ENCODE measurements at regions not wholly inside any gene's neighbourhood (a gene's known extent, or its start where the extent isn't known, plus 50 kb on each side); places are given as distances from the start of the nearest gene placed in this dataset.

DNA sequence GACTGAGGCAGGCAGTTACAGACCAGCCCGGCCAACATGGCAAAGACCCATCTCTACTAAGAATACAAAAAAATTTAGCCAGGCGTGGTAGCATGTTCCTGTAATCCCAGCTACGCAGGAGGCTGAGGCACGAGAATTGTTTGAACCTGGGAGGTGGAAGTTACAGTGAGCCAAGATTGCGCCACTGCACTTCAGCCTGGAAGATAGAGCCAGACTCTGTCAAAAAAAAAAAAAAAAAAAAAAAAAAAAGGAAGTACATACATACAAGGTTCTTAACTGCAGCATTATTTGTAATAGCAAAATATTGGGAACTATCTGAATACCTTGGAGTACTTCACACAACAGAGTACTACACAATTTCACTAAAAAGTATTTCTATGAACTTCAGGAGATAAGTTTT, 183.5 kb upstream of the OLIG3 start:
- no peak for ATAC-seq
- TF ChIP-seq ZFP30 (CRISPR knock-in tag; IDR thresholded peaks at IDR 0.05) (no peak), ZNF70 (CRISPR knock-in tag; IDR thresholded peaks at IDR 0.05) (no peak), BACH2 (CRISPR knock-in tag; IDR thresholded peaks at IDR 0.05; ENCODE audit: borderline replicate concordance) (no peak)
- TF ChIP-seq, protein P1, sequence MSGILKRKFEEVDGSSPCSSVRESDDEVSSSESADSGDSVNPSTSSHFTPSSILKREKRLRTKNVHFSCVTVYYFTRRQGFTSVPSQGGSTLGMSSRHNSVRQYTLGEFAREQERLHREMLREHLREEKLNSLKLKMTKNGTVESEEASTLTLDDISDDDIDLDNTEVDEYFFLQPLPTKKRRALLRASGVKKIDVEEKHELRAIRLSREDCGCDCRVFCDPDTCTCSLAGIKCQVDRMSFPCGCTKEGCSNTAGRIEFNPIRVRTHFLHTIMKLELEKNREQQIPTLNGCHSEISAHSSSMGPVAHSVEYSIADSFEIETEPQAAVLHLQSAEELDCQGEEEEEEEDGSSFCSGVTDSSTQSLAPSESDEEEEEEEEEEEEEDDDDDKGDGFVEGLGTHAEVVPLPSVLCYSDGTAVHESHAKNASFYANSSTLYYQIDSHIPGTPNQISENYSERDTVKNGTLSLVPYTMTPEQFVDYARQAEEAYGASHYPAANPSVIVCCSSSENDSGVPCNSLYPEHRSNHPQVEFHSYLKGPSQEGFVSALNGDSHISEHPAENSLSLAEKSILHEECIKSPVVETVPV (CRISPR knock-in tag; IDR thresholded peaks at IDR 0.05) = no peak

DNA sequence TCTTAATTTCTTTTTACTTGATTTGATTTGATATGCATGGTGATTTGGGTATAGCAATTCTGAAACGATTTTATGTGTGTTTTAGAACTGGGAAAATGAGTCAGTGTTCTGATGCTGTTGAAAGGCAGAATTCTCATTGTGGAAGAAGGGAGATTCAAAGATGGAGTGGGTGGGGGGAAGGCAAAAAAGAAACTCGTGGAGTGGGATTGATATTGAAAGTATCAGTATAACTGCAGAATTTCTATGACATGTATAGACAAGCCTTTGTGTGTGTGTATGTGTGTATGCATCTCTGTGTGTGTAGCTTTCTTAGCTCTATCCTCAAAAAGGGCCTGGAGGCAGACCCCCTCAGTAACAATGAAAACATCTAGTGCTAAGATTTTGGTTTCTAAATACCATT, 184.3 kb upstream of the OLIG3 start:
- no peak for TF ChIP-seq ZNF8 (CRISPR knock-in tag; IDR thresholded peaks at IDR 0.05)
- no peak for TF ChIP-seq ARNTL (CRISPR knock-in tag; IDR thresholded peaks at IDR 0.05; ENCODE audit: borderline replicate concordance, low read depth)
- TF ChIP-seq PPARA (CRISPR knock-in tag; IDR thresholded peaks at IDR 0.05; ENCODE audit: borderline replicate concordance) = no peak
- TF ChIP-seq, protein P2, sequence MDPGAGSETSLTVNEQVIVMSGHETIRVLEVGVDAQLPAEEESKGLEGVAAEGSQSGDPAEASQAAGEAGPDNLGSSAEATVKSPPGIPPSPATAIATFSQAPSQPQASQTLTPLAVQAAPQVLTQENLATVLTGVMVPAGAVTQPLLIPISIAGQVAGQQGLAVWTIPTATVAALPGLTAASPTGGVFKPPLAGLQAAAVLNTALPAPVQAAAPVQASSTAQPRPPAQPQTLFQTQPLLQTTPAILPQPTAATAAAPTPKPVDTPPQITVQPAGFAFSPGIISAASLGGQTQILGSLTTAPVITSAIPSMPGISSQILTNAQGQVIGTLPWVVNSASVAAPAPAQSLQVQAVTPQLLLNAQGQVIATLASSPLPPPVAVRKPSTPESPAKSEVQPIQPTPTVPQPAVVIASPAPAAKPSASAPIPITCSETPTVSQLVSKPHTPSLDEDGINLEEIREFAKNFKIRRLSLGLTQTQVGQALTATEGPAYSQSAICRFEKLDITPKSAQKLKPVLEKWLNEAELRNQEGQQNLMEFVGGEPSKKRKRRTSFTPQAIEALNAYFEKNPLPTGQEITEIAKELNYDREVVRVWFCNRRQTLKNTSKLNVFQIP (CRISPR knock-in tag; IDR thresholded peaks at IDR 0.05; ENCODE audit: borderline replicate concordance, low read depth) = no peak
- TF ChIP-seq, protein P1 (CRISPR knock-in tag; IDR thresholded peaks at IDR 0.05) = no peak
- TF ChIP-seq TCF4 (CRISPR knock-in tag; IDR thresholded peaks at IDR 0.05; ENCODE audit: borderline replicate concordance) = no peak
- TF ChIP-seq OSR1 (CRISPR knock-in tag; IDR thresholded peaks at IDR 0.05) = no peak
- TF ChIP-seq, protein P3, sequence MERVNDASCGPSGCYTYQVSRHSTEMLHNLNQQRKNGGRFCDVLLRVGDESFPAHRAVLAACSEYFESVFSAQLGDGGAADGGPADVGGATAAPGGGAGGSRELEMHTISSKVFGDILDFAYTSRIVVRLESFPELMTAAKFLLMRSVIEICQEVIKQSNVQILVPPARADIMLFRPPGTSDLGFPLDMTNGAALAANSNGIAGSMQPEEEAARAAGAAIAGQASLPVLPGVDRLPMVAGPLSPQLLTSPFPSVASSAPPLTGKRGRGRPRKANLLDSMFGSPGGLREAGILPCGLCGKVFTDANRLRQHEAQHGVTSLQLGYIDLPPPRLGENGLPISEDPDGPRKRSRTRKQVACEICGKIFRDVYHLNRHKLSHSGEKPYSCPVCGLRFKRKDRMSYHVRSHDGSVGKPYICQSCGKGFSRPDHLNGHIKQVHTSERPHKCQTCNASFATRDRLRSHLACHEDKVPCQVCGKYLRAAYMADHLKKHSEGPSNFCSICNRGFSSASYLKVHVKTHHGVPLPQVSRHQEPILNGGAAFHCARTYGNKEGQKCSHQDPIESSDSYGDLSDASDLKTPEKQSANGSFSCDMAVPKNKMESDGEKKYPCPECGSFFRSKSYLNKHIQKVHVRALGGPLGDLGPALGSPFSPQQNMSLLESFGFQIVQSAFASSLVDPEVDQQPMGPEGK (CRISPR knock-in tag; IDR thresholded peaks at IDR 0.05; ENCODE audit: borderline replicate concordance) = no peak
- no peak for TF ChIP-seq GLIS3 (CRISPR knock-in tag; IDR thresholded peaks at IDR 0.05)
- no peak for TF ChIP-seq TOX (CRISPR knock-in tag; IDR thresholded peaks at IDR 0.05; ENCODE audit: borderline replicate concordance)
- no peak for TF ChIP-seq CSDC2 (CRISPR knock-in tag; IDR thresholded peaks at IDR 0.05)
- TF ChIP-seq ZC3H10 (CRISPR knock-in tag; IDR thresholded peaks at IDR 0.05) = no peak
- TF ChIP-seq ISL1 (CRISPR knock-in tag; IDR thresholded peaks at IDR 0.05) = no peak
- TF ChIP-seq ZNF70 (CRISPR knock-in tag; IDR thresholded peaks at IDR 0.05) = no peak
- TF ChIP-seq RARB (CRISPR knock-in tag; IDR thresholded peaks at IDR 0.05) = no peak
- TF ChIP-seq, protein P4, sequence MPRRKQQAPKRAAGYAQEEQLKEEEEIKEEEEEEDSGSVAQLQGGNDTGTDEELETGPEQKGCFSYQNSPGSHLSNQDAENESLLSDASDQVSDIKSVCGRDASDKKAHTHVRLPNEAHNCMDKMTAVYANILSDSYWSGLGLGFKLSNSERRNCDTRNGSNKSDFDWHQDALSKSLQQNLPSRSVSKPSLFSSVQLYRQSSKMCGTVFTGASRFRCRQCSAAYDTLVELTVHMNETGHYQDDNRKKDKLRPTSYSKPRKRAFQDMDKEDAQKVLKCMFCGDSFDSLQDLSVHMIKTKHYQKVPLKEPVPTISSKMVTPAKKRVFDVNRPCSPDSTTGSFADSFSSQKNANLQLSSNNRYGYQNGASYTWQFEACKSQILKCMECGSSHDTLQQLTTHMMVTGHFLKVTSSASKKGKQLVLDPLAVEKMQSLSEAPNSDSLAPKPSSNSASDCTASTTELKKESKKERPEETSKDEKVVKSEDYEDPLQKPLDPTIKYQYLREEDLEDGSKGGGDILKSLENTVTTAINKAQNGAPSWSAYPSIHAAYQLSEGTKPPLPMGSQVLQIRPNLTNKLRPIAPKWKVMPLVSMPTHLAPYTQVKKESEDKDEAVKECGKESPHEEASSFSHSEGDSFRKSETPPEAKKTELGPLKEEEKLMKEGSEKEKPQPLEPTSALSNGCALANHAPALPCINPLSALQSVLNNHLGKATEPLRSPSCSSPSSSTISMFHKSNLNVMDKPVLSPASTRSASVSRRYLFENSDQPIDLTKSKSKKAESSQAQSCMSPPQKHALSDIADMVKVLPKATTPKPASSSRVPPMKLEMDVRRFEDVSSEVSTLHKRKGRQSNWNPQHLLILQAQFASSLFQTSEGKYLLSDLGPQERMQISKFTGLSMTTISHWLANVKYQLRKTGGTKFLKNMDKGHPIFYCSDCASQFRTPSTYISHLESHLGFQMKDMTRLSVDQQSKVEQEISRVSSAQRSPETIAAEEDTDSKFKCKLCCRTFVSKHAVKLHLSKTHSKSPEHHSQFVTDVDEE (CRISPR knock-in tag; IDR thresholded peaks at IDR 0.05) = no peak
- no peak for TF ChIP-seq ZFP30 (CRISPR knock-in tag; IDR thresholded peaks at IDR 0.05)
- TF ChIP-seq, protein P5, sequence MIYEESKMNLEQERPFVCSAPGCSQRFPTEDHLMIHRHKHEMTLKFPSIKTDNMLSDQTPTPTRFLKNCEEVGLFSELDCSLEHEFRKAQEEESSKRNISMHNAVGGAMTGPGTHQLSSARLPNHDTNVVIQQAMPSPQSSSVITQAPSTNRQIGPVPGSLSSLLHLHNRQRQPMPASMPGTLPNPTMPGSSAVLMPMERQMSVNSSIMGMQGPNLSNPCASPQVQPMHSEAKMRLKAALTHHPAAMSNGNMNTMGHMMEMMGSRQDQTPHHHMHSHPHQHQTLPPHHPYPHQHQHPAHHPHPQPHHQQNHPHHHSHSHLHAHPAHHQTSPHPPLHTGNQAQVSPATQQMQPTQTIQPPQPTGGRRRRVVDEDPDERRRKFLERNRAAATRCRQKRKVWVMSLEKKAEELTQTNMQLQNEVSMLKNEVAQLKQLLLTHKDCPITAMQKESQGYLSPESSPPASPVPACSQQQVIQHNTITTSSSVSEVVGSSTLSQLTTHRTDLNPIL (CRISPR knock-in tag; IDR thresholded peaks at IDR 0.05; ENCODE audit: low read depth) = no peak
- no peak for ATAC-seq

DNA sequence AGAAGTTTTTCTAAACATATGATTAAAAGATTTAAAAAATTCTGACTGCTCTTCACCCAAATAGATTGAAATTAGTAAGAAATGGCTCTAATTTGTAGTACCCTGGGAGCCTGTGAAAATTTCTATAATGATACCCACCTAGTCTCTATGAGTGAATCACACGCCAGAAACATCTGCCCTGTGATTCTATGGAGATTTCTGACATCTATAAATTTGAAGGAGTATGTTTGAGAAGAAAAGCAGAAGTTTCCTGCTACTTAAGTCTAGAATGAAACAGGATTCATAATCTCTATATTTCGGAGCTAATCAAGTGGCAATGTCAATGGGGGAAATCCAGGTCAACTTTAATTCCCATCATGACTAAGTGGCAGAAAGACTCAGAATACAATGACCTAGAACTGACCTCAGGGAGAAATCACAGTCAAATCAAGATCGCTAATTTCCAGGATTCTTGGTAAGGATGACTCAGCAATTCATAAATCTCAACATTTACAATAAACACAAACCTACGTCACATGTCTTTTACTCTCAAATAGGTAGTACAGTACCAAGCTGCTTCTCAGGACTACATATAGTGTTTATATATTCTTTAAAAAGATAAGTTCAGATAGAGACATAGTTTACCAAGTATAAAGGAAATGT, 186.2 kb upstream of the TNFAIP3 start:
- TF ChIP-seq, protein P5 (CRISPR knock-in tag; IDR thresholded peaks at IDR 0.05; ENCODE audit: low read depth) = no peak
- no peak for TF ChIP-seq OSR1 (CRISPR knock-in tag; IDR thresholded peaks at IDR 0.05)
- no peak for TF ChIP-seq BACH2 (CRISPR knock-in tag; IDR thresholded peaks at IDR 0.05; ENCODE audit: borderline replicate concordance)
- TF ChIP-seq RARB (CRISPR knock-in tag; IDR thresholded peaks at IDR 0.05) = no peak
- no peak for TF ChIP-seq ZC3H10 (CRISPR knock-in tag; IDR thresholded peaks at IDR 0.05)
- TF ChIP-seq ZNF8 (CRISPR knock-in tag; IDR thresholded peaks at IDR 0.05) = no peak
- TF ChIP-seq ZFP3 (CRISPR knock-in tag; IDR thresholded peaks at IDR 0.05) = no peak
- no peak for TF ChIP-seq TOX (CRISPR knock-in tag; IDR thresholded peaks at IDR 0.05; ENCODE audit: borderline replicate concordance)
- TF ChIP-seq TCF4 (CRISPR knock-in tag; IDR thresholded peaks at IDR 0.05; ENCODE audit: borderline replicate concordance) = no peak
- TF ChIP-seq SNAI2 (CRISPR knock-in tag; IDR thresholded peaks at IDR 0.05) = no peak
- no peak for TF ChIP-seq ISL1 (CRISPR knock-in tag; IDR thresholded peaks at IDR 0.05)
- no peak for TF ChIP-seq ZFP30 (CRISPR knock-in tag; IDR thresholded peaks at IDR 0.05)
- TF ChIP-seq, protein P1 (CRISPR knock-in tag; IDR thresholded peaks at IDR 0.05) = no peak
- ATAC-seq = no peak
